HG02759 (cell line): ENCODE measurements at regions not wholly inside any gene's neighbourhood (a gene's known extent, or its start where the extent isn't known, plus 50 kb on each side); places are given as distances from the start of the nearest gene placed in this dataset.

Experiments used
- ATAC-seq: cut with Tn5 transposase; IDR thresholded peaks from one replicate; pipeline ENCODE4 v1.9.1; 2021; ENCODE audit warnings: mild to moderate bottlenecking, moderate library complexity; ENCODE audit not compliant: unreplicated experiment

GRCh38 chr4:147052361-147052760 lies 106.7 kb upstream of the TTC29 start:
- ATAC-seq: no peak

- no peak for ATAC-seq
Observed at GRCh38 chr4:147054228-147054872, 108.7 kb upstream of the TTC29 start.

- ATAC-seq: peak; percentile 47
Observed at GRCh38 chr4:147056940-147057610, 111.4 kb upstream of the TTC29 start.

GRCh38 chr4:147057611-147058190 lies 112.0 kb upstream of the TTC29 start:
- no peak for ATAC-seq

GRCh38 chr4:147059064-147059731 lies 113.5 kb upstream of the TTC29 start:
- ATAC-seq: no peak

GRCh38 chr4:147060151-147060931 lies 114.7 kb upstream of the TTC29 start:
- ATAC-seq: no peak

GRCh38 chr4:147064856-147065255 lies 119.2 kb upstream of the TTC29 start:
- ATAC-seq: no peak

- no peak for ATAC-seq
Observed at GRCh38 chr4:147068564-147068963, 122.9 kb upstream of the TTC29 start.

- no peak for ATAC-seq
Observed at GRCh38 chr4:147071209-147071740, 125.6 kb upstream of the TTC29 start.

- no peak for ATAC-seq
Observed at GRCh38 chr4:147076179-147076578, 130.5 kb upstream of the TTC29 start.

GRCh38 chr4:147076728-147077127 lies 131.1 kb upstream of the TTC29 start:
- ATAC-seq: no peak

- ATAC-seq: no peak
Observed at GRCh38 chr4:147078362-147078761, 132.7 kb upstream of the TTC29 start.

GRCh38 chr4:147078875-147079658 lies 133.4 kb upstream of the TTC29 start:
- ATAC-seq: no peak

- ATAC-seq: no peak
Observed at GRCh38 chr4:147084861-147085260, 139.2 kb upstream of the TTC29 start.

- no peak for ATAC-seq
Observed at GRCh38 chr4:147085781-147086180, 140.1 kb upstream of the TTC29 start.

- no peak for ATAC-seq
Observed at GRCh38 chr4:147088146-147088545, 142.5 kb upstream of the TTC29 start.

- no peak for ATAC-seq
Observed at GRCh38 chr4:147090486-147090885, 144.8 kb upstream of the TTC29 start.

- no peak for ATAC-seq
Observed at GRCh38 chr4:147093206-147093605, 147.5 kb upstream of the TTC29 start.

- ATAC-seq: no peak
Observed at GRCh38 chr4:147094238-147094637, 148.6 kb upstream of the TTC29 start.
